Astrocyte of the spinal cord (primary cell): ENCODE measurements at regions not wholly inside any gene's neighbourhood (a gene's known extent, or its start where the extent isn't known, plus 50 kb on each side); places are given as distances from the start of the nearest gene placed in this dataset.

ENCODE experiments used
- DNase-seq: peaks from one replicate; pipeline ENCODE4 v3.0.0; 2011; ENCODE audit warnings: low read depth, low spot score
- H3K4me3 ChIP-seq: 2 replicates; pipeline ENCODE4 v1.5.1; 2011; ENCODE audit warnings: low read depth, mild to moderate bottlenecking, low read length, moderate library complexity
- CTCF ChIP-seq: IDR thresholded peaks from 2 replicates; pipeline ENCODE4 v1.5.1; 2012; ENCODE audit warnings: low read depth, mild to moderate bottlenecking, low read length, inconsistent platforms
- in situ Hi-C: cut with HindIII; loops from 2 replicates; pipeline ENCODE4 v1.10.0; 2017; ENCODE audit warnings: low sequenced_read_pairs

- no peak for TF ChIP-seq CTCF
- in situ Hi-C loops = no loop called here
- DNase-seq = no peak
- no peak overlapping the region for H3K4me3 ChIP-seq
These were observed 112.1 kb upstream of the TMEM170B start for GRCh38 chr6:11425431-11425871.

- DNase-seq = no peak
- in situ Hi-C loops = no loop called here
- no peak for TF ChIP-seq CTCF
- no peak overlapping the region for H3K4me3 ChIP-seq
These were observed 113.0 kb upstream of the TMEM170B start for GRCh38 chr6:11424395-11425034.

GRCh38 chr6:11423667-11424066 is 113.9 kb upstream of the TMEM170B start:
- in situ Hi-C loops = no loop called here
- DNase-seq = no peak
- no peak overlapping the region for H3K4me3 ChIP-seq
- no peak for TF ChIP-seq CTCF

GRCh38 chr6:11423072-11423471 is 114.5 kb upstream of the TMEM170B start:
- in situ Hi-C loops = no loop called here
- H3K4me3 ChIP-seq = no peak overlapping the region
- DNase-seq = no peak

GRCh38 chr6:11419763-11420453 is 117.6 kb upstream of the TMEM170B start:
- H3K4me3 ChIP-seq = no peak overlapping the region
- no peak for TF ChIP-seq CTCF
- DNase-seq = no peak
- in situ Hi-C loops = no loop called here

More at GRCh38 chr6:11423072-11423471, 114.5 kb upstream of the TMEM170B start:
- TF ChIP-seq CTCF = no peak

GRCh38 chr6:11418290-11418905 is 119.2 kb upstream of the TMEM170B start:
- no peak for TF ChIP-seq CTCF
- no peak for DNase-seq
- in situ Hi-C loops = no loop called here
- H3K4me3 ChIP-seq = no peak overlapping the region
